ENCODE measurements at regions not wholly inside any gene's neighbourhood (a gene's known extent, or its start where the extent isn't known, plus 50 kb on each side); places are given as distances from the start of the nearest gene placed in this dataset.
"Not testable (repeated sequence)": the region's sequence is repeated elsewhere in the genome, so short reads cannot be mapped to it uniquely, and the experiment has no call there.

DNA sequence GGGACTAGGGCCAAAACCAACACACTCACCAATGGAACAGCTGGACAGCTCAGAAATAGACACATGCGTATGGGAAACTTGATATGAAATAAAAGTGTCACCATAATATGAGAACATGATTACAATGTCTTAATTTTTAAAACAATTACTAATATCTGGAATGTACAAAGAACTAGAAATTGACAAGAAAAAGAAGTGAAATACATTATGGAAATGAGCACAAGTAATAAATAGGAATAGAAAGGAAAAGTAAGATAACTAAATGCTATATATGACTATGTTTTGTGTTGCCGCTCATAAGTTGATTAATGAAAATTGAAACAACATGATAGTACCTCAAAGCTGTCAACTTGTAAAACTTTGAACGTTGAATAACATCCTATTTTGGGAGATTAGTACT, 801.1 kb downstream of the SLITRK5 start:
- Histone ChIP-seq H3K27me3 (no peaks in the 10 kb centered on the region), H3K4me3 (no peak overlapping the region), H3K27ac (no peak overlapping the region), H3K9me3 (no peaks in the 10 kb centered on the region), H3K4me1 (no peaks in the 10 kb centered on the region), H3K36me3 (no peaks in the 10 kb centered on the region)
- intact Hi-C loops (cut with DNase I): no loop called here
- TF ChIP-seq, protein P1, sequence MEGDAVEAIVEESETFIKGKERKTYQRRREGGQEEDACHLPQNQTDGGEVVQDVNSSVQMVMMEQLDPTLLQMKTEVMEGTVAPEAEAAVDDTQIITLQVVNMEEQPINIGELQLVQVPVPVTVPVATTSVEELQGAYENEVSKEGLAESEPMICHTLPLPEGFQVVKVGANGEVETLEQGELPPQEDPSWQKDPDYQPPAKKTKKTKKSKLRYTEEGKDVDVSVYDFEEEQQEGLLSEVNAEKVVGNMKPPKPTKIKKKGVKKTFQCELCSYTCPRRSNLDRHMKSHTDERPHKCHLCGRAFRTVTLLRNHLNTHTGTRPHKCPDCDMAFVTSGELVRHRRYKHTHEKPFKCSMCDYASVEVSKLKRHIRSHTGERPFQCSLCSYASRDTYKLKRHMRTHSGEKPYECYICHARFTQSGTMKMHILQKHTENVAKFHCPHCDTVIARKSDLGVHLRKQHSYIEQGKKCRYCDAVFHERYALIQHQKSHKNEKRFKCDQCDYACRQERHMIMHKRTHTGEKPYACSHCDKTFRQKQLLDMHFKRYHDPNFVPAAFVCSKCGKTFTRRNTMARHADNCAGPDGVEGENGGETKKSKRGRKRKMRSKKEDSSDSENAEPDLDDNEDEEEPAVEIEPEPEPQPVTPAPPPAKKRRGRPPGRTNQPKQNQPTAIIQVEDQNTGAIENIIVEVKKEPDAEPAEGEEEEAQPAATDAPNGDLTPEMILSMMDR (IDR thresholded peaks at IDR 0.05): no peak
- WGBS, 2 donors: 69 to 73% methylated on average over 3 of the region's 3 CpGs
- no peak for ATAC-seq
- no peak for DNase-seq

DNA sequence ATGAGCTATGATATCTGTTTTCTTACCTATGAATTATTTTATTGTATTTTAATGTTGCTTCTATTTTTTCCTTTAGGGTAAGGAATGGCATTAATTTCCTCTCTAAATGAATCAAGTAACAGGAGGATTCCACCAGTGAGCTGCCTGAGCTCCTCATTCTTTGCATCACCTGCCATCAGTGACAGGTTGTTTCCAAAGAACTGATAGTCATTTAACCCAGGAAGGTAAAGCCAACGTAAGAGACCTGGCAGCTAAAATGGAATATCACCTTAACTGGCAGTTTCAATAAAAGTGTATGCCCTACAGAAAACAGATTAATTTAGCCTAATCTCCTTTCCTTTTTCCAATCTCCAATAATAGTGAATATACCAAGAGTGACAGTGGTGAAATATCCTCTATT, 812.0 kb downstream of the SLITRK5 start:
- no peak for DNase-seq
- H3K36me3 ChIP-seq: no peaks in the 10 kb centered on the region
- H3K9me3 ChIP-seq: peaks cover 0 to 34% (median 8%) of the 10 kb centered on the region in 11 donors
- intact Hi-C loops (cut with DNase I): no loop called here
- no peaks in the 10 kb centered on the region for H3K4me1 ChIP-seq
- TF ChIP-seq, protein P1 (IDR thresholded peaks at IDR 0.05): no peak
- H3K4me3 ChIP-seq: no peak overlapping the region
- WGBS, 2 donors: 52 to 69% methylated on average over 1 of the region's 1 CpG
- no peaks in the 10 kb centered on the region for H3K27me3 ChIP-seq
- no peak overlapping the region for H3K27ac ChIP-seq
- ATAC-seq: no peak

DNA sequence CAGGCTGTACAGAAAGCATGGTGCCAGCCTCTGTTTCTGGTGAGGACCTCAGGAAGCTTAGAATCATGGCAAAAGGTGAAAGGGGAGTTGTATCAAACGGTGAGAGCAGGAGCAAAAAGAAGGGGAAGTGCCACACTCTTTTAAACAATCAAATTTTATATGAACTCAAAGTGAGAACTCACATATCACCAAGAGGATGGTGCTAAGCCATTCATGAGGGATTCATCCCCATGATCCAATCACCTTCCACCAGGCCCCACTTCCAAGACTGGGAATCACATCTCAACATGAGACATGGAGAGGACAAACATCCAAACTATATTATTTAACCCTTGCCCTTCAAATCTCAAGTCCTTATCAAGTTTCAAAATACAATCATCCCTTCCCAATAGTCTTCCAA, 836.7 kb downstream of the SLITRK5 start:
- TF ChIP-seq, protein P1 (IDR thresholded peaks at IDR 0.05): no peak
- Histone ChIP-seq H3K27me3 (no peaks in the 10 kb centered on the region), H3K36me3 (no peaks in the 10 kb centered on the region), H3K9me3 (peaks cover 0 to 68% (median 16%) of the 10 kb centered on the region in 11 donors), H3K4me3 (no peak overlapping the region), H3K4me1 (no peaks in the 10 kb centered on the region), H3K27ac (no peak overlapping the region)
- DNase-seq: no peak
- 33 to 36% methylated on average over 1 of the region's 1 CpG for WGBS, 2 donors
- intact Hi-C loops (cut with DNase I): no loop called here
- ATAC-seq: no peak

DNA sequence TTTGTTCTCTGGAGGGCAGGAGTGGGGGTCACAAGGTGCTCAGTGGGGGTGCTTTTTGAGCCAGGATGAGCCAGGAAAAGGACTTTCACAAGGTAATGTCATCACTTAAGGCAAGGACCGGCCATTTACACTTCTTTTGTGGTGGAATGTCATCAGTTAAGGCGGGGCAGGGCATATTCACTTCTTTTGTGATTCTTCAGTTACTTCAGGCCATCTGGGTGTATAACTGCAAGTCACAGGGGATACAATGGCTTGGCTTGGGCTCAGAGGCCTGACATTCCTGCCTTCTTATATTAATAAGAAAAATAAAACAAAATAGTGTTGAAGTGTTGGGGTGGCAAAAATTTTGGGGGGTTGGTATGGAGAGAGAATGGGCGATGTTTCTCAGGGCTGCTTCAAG, 841.8 kb downstream of the SLITRK5 start:
- H3K27ac ChIP-seq; H3K4me3 ChIP-seq; DNase-seq; intact Hi-C loops (cut with DNase I); H3K27me3 ChIP-seq; H3K36me3 ChIP-seq; H3K4me1 ChIP-seq; ATAC-seq: not testable (repeated sequence)
- WGBS, 2 donors: 84 to 93% methylated on average over 1 to 2 of the region's 3 CpGs
- H3K9me3 ChIP-seq: peaks cover 0 to 35% (median 12%) of the 10 kb centered on the region in 11 donors

DNA sequence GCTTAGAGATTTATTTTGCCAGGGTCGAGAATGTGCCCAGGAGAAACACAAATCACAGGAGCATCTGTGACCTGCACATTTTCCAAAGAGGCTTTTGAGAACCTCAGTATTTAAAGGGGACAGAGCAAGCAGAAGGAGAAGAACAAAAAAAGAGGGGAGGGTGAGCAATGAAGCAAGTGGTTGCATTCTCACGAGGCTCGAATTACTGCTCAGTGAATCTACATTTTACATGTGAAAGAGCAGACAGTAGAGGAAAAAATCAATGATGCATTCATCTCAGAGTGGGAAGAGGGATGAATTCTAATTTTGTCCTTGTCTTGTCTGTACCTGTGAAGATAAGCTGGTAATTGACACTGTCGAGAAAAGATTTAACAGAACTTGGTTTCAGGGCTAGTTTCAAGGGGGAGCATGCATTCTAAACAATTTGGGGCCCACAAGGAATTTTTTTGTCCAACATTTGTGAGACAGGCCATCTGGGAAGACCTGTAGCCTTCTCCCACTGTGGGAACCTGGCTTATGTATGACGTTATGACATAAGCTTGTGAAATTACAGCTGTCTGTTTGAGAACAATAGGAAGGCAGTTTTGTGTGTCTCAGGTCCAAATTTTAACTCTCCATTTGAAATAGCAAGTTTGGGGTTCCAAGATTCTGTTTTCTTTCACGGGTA, 855.1 kb downstream of the SLITRK5 start:
- intact Hi-C loops (cut with DNase I): no loop called here
- H3K36me3 ChIP-seq: no peaks in the 10 kb centered on the region
- TF ChIP-seq, protein P1 (IDR thresholded peaks at IDR 0.05): no peak
- no peak for DNase-seq
- no peak overlapping the region for H3K4me3 ChIP-seq
- H3K9me3 ChIP-seq: peaks cover 0 to 17% (median 0%) of the 10 kb centered on the region in 11 donors
- 54 to 59% methylated on average over 6 of the region's 6 CpGs for WGBS, 2 donors
- no peak overlapping the region for H3K27ac ChIP-seq
- no peak for ATAC-seq
- no peaks in the 10 kb centered on the region for H3K27me3 ChIP-seq
- no peaks in the 10 kb centered on the region for H3K4me1 ChIP-seq

All from heart right ventricle (tissue), 16 donors.